Liver (tissue), 3 donors: ENCODE measurements at regions not wholly inside any gene's neighbourhood (a gene's known extent, or its start where the extent isn't known, plus 50 kb on each side); places are given as distances from the start of the nearest gene placed in this dataset.

Experiments used
- ATF3 ChIP-seq: IDR thresholded peaks from 2 replicates; pipeline ENCODE4 v1.6.1; 2016; ENCODE audit warnings: antibody characterized with exemption
- CTCF ChIP-seq: fragments of 150-350 bp; IDR thresholded peaks from 2 replicates; pipeline ENCODE4 v1.5.1; 2017; ENCODE audit warnings: improper control_type of control experiment, low read depth, low read length; ENCODE audit not compliant: missing input control
- GABPA ChIP-seq, 2 donors: IDR thresholded peaks in 1 of 2; conservative IDR thresholded peaks in 1 of 2; 2 replicates each; pipeline ENCODE4 v1.6.1; 2016; ENCODE audit warnings: antibody characterized with exemption in 2 of 2, mild to moderate bottlenecking in 1 of 2, moderate library complexity in 1 of 2
- JUND ChIP-seq, 2 donors: IDR thresholded peaks; 2 replicates each; pipeline ENCODE4 v1.6.1; 2016; ENCODE audit warnings: antibody characterized with exemption in 2 of 2
- RAD21 ChIP-seq, 2 donors: IDR thresholded peaks; 2 replicates each; pipeline ENCODE4 v1.6.1; 2016; ENCODE audit warnings: antibody characterized with exemption in 2 of 2, mild to moderate bottlenecking in 2 of 2
- REST ChIP-seq: IDR thresholded peaks from 2 replicates; pipeline ENCODE4 v1.6.1; 2016; ENCODE audit warnings: antibody characterized with exemption, mild to moderate bottlenecking
- SP1 ChIP-seq: IDR thresholded peaks from 2 replicates; pipeline ENCODE4 v1.6.1; 2018; ENCODE audit warnings: antibody characterized with exemption, mild to moderate bottlenecking
- TAF1 ChIP-seq: conservative IDR thresholded peaks from 2 replicates; pipeline ENCODE4 v1.6.1; 2016; ENCODE audit warnings: antibody characterized with exemption, mild to moderate bottlenecking
- ZBTB33 ChIP-seq: IDR thresholded peaks from 2 replicates; pipeline ENCODE4 v1.6.1; 2016; ENCODE audit warnings: antibody characterized with exemption
- donor health status: healthy.
- donor health status: healthy.

GRCh38 chr3:107897471-107898061 lies 193.3 kb downstream of the CD47 start:
- TF ChIP-seq CTCF (no peak), ATF3 (no peak), JUND (IDR thresholded peaks at IDR 0.05) (no peak), RAD21 (IDR thresholded peaks at IDR 0.05) (no peak), GABPA (IDR thresholded peaks at IDR 0.05 in 1 of 2, conservative IDR thresholded peaks at IDR 0.05 in 1 of 2) (no peak), ZBTB33 (no peak), REST (no peak), SP1 (no peak), TAF1 (no peak)
